ENCODE measurements at regions not wholly inside any gene's neighbourhood (a gene's known extent, or its start where the extent isn't known, plus 50 kb on each side); places are given as distances from the start of the nearest gene placed in this dataset.

DNA sequence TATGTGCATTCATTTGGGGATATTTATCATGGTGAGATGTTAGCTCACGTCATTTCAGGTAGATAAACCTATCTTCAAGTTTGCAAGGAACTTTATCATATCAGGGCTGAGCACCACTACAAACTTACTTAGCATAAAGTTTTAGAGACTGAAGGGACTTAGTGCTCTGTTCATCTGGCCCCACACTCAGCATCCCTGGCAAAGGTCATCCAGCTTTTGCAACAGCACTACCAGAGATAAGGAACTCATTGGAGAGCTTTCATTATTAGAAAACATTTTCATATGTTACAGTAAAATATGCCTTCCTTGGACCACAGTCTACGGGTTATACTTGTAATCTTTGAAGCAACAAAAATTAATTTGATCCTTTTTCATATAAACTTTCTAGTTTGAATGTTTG, 263.4 kb downstream of the POU4F1 start:
- CTCF ChIA-PET: no interaction called here
- Mint-ChIP-seq H3K27ac (no peak overlapping the region), H3K9me3 (no peaks in the 10 kb centered on the region), H3K36me3 (ENCODE audit: low read depth) (no peaks in the 10 kb centered on the region), H3K27me3 (peaks cover 4% of the 10 kb centered on the region), H3K4me3 (no peak overlapping the region), H3K4me1 (ENCODE audit: low read depth) (no peaks in the 10 kb centered on the region)
- no peak overlapping the region for H3K27ac ChIP-seq (ENCODE audit: low read depth in 1 of 2, low read length in 2 of 2)
- H3K4me3 ChIP-seq (ENCODE audit: low read length): no peak overlapping the region
- H3K27me3 ChIP-seq (ENCODE audit: control insufficient read depth in 1 of 2, insufficient read depth in 2 of 2, low read length in 2 of 2): no peaks in the 10 kb centered on the region
- no peak for TF ChIP-seq CTCF (IDR thresholded peaks at IDR 0.05)
- no peak for DNase-seq
- intact Hi-C loops (cut with DNase I, micrococcal nuclease): no loop called here
- H3K4me1 ChIP-seq (ENCODE audit: insufficient read depth, low read length): no peaks in the 10 kb centered on the region
- POLR2A ChIA-PET: no interaction called here
- no peaks in the 10 kb centered on the region for H3K36me3 ChIP-seq (ENCODE audit: insufficient read depth, low read length)
- no peaks in the 10 kb centered on the region for H3K9me3 ChIP-seq (ENCODE audit: control insufficient read depth in 1 of 2, insufficient read depth in 1 of 2, low read length in 2 of 2)
- ATAC-seq (ENCODE audit: poor library complexity): no peak

- no peak for TF ChIP-seq CTCF (IDR thresholded peaks at IDR 0.05)
- Histone ChIP-seq H3K27me3 (ENCODE audit: control insufficient read depth in 1 of 2, insufficient read depth in 2 of 2, low read length in 2 of 2) (no peaks in the 10 kb centered on the region), H3K36me3 (ENCODE audit: insufficient read depth, low read length) (no peaks in the 10 kb centered on the region), H3K27ac (ENCODE audit: low read depth in 1 of 2, low read length in 2 of 2) (no peak overlapping the region), H3K9me3 (ENCODE audit: control insufficient read depth in 1 of 2, insufficient read depth in 1 of 2, low read length in 2 of 2) (no peaks in the 10 kb centered on the region), H3K4me3 (ENCODE audit: low read length) (no peak overlapping the region), H3K4me1 (ENCODE audit: insufficient read depth, low read length) (no peaks in the 10 kb centered on the region)
- Mint-ChIP-seq H3K4me3 (no peak overlapping the region), H3K36me3 (ENCODE audit: low read depth) (no peaks in the 10 kb centered on the region), H3K27me3 (peaks cover 8% of the 10 kb centered on the region), H3K27ac (no peak overlapping the region), H3K9me3 (no peaks in the 10 kb centered on the region), H3K4me1 (ENCODE audit: low read depth) (no peaks in the 10 kb centered on the region)
- DNase-seq (no peak), ATAC-seq (ENCODE audit: poor library complexity) (no peak)
- intact Hi-C loops (cut with DNase I, micrococcal nuclease): no loop called here
- ChIA-PET CTCF (no interaction called here), POLR2A (no interaction called here)
Observed at GRCh38 chr13:78334059-78334458, 269.3 kb downstream of the POU4F1 start.

- Histone ChIP-seq H3K4me1 (ENCODE audit: insufficient read depth, low read length) (no peaks in the 10 kb centered on the region), H3K27ac (ENCODE audit: low read depth in 1 of 2, low read length in 2 of 2) (no peak overlapping the region), H3K27me3 (ENCODE audit: control insufficient read depth in 1 of 2, insufficient read depth in 2 of 2, low read length in 2 of 2) (no peaks in the 10 kb centered on the region), H3K9me3 (ENCODE audit: control insufficient read depth in 1 of 2, insufficient read depth in 1 of 2, low read length in 2 of 2) (no peaks in the 10 kb centered on the region), H3K36me3 (ENCODE audit: insufficient read depth, low read length) (no peaks in the 10 kb centered on the region), H3K4me3 (ENCODE audit: low read length) (no peak overlapping the region)
- Mint-ChIP-seq H3K4me3 (no peak overlapping the region), H3K9me3 (no peaks in the 10 kb centered on the region), H3K36me3 (ENCODE audit: low read depth) (no peaks in the 10 kb centered on the region), H3K4me1 (ENCODE audit: low read depth) (no peaks in the 10 kb centered on the region), H3K27me3 (peaks cover 6% of the 10 kb centered on the region), H3K27ac (no peak overlapping the region)
- no peak for TF ChIP-seq CTCF (IDR thresholded peaks at IDR 0.05)
- POLR2A ChIA-PET: no interaction called here
- intact Hi-C loops (cut with DNase I, micrococcal nuclease): no loop called here
- ATAC-seq (ENCODE audit: poor library complexity) (no peak), DNase-seq (no peak)
- CTCF ChIA-PET: no interaction called here
Observed at GRCh38 chr13:78326633-78327032, 276.7 kb downstream of the POU4F1 start.

All from CD4-positive, alpha-beta T cell (primary cell).